ENCODE measurements at regions not wholly inside any gene's neighbourhood (a gene's known extent, or its start where the extent isn't known, plus 50 kb on each side); places are given as distances from the start of the nearest gene placed in this dataset.
"Not testable (repeated sequence)": the region's sequence is repeated elsewhere in the genome, so short reads cannot be mapped to it uniquely, and the experiment has no call there.

GRCh38 chr13:84653915-84654534, 771.8 kb upstream of the SLITRK1 start:
- no peak for DNase-seq (ENCODE audit: low spot score)

GRCh38 chr13:84651705-84652104, 769.4 kb upstream of the SLITRK1 start:
- no peak for DNase-seq (ENCODE audit: low spot score)

- DNase-seq (ENCODE audit: low spot score), result no peak
Measured at GRCh38 chr13:84651288-84651687, 769.0 kb upstream of the SLITRK1 start.

- DNase-seq (ENCODE audit: low spot score), result no peak
Measured at GRCh38 chr13:84649853-84650252, 767.6 kb upstream of the SLITRK1 start.

GRCh38 chr13:84648069-84648640, 765.9 kb upstream of the SLITRK1 start:
- DNase-seq (ENCODE audit: low spot score), result no peak

GRCh38 chr13:84646957-84647356, 764.7 kb upstream of the SLITRK1 start:
- no peak for DNase-seq (ENCODE audit: low spot score)

GRCh38 chr13:84645196-84646012, 763.1 kb upstream of the SLITRK1 start:
- no peak for DNase-seq (ENCODE audit: low spot score)

- DNase-seq (ENCODE audit: low spot score), result no peak
Measured at GRCh38 chr13:84641491-84641890, 759.2 kb upstream of the SLITRK1 start.

- DNase-seq (ENCODE audit: low spot score), result no peak
Measured at GRCh38 chr13:84640691-84641090, 758.4 kb upstream of the SLITRK1 start.

- no peak for DNase-seq (ENCODE audit: low spot score)
Measured at GRCh38 chr13:84630476-84630875, 748.2 kb upstream of the SLITRK1 start.

- DNase-seq (ENCODE audit: low spot score), result no peak
Measured at GRCh38 chr13:84616864-84617263, 734.6 kb upstream of the SLITRK1 start.

- DNase-seq (ENCODE audit: low spot score), result no peak
Measured at GRCh38 chr13:84609716-84610115, 727.4 kb upstream of the SLITRK1 start.

GRCh38 chr13:84607261-84608013, 725.2 kb upstream of the SLITRK1 start:
- DNase-seq (ENCODE audit: low spot score), result peak; percentile 13

GRCh38 chr13:84606616-84607015, 724.3 kb upstream of the SLITRK1 start:
- DNase-seq (ENCODE audit: low spot score), result peak; percentile 60

GRCh38 chr13:84605927-84606326, 723.7 kb upstream of the SLITRK1 start:
- DNase-seq (ENCODE audit: low spot score), result no peak

GRCh38 chr13:84591444-84591843, 709.2 kb upstream of the SLITRK1 start:
- DNase-seq (ENCODE audit: low spot score), result no peak

- no peak for DNase-seq (ENCODE audit: low spot score)
Measured at GRCh38 chr13:84590663-84591062, 708.4 kb upstream of the SLITRK1 start.

GRCh38 chr13:84588023-84588422, 705.7 kb upstream of the SLITRK1 start:
- DNase-seq (ENCODE audit: low spot score), result no peak

GRCh38 chr13:84579901-84580300, 697.6 kb upstream of the SLITRK1 start:
- DNase-seq (ENCODE audit: low spot score), result not testable (repeated sequence)

- DNase-seq (ENCODE audit: low spot score), result no peak
Measured at GRCh38 chr13:84574851-84575250, 692.6 kb upstream of the SLITRK1 start.

GRCh38 chr13:84571264-84571663, 689.0 kb upstream of the SLITRK1 start:
- DNase-seq (ENCODE audit: low spot score), result no peak

GRCh38 chr13:84570831-84571230, 688.6 kb upstream of the SLITRK1 start:
- DNase-seq (ENCODE audit: low spot score), result no peak

GRCh38 chr13:84569366-84569765, 687.1 kb upstream of the SLITRK1 start:
- no peak for DNase-seq (ENCODE audit: low spot score)
